ENCODE measurements at regions not wholly inside any gene's neighbourhood (a gene's known extent, or its start where the extent isn't known, plus 50 kb on each side); places are given as distances from the start of the nearest gene placed in this dataset.

- no peak overlapping the region for H2BK5ac ChIP-seq (ENCODE audit: low read depth, low read length, poor library complexity)
- H3K27me3 ChIP-seq (ENCODE audit: insufficient read depth, low read length): no peaks in the 10 kb centered on the region
- no peaks in the 10 kb centered on the region for H3K4me1 ChIP-seq (ENCODE audit: control insufficient read depth in 1 of 2, insufficient read depth in 2 of 2, low read length in 2 of 2)
- no peak overlapping the region for H3K23ac ChIP-seq (ENCODE audit: low read length)
- H4K91ac ChIP-seq (ENCODE audit: low read depth, low read length): no peak overlapping the region
- H4K8ac ChIP-seq (ENCODE audit: low read depth, low read length): no peak overlapping the region
- no peaks in the 10 kb centered on the region for H3K36me3 ChIP-seq (ENCODE audit: control insufficient read depth in 1 of 2, insufficient read depth in 2 of 2, low read length in 2 of 2)
- H3K4ac ChIP-seq (ENCODE audit: low read depth, low read length): no peak overlapping the region
- no peak overlapping the region for H2AFZ ChIP-seq (ENCODE audit: insufficient read depth, low read length, poor library complexity)
- no peak overlapping the region for H3K14ac ChIP-seq (ENCODE audit: low read length)
- no peak overlapping the region for H2AK5ac ChIP-seq (ENCODE audit: low read length)
- no peak overlapping the region for H3K4me3 ChIP-seq (ENCODE audit: low read depth, low read length)
- no peaks in the 10 kb centered on the region for H3K9me3 ChIP-seq (ENCODE audit: insufficient read depth, low read depth, low read length)
- H3K27ac ChIP-seq (ENCODE audit: low read depth, low read length): no peak overlapping the region
- no peaks in the 10 kb centered on the region for H3K79me2 ChIP-seq (ENCODE audit: control insufficient read depth, insufficient read depth, low read length, poor library complexity)
- no peak overlapping the region for H3K9ac ChIP-seq (ENCODE audit: low read length)
- H3K79me1 ChIP-seq (ENCODE audit: low read length): no peaks in the 10 kb centered on the region
- H3K4me2 ChIP-seq (ENCODE audit: low read length): no peak overlapping the region
- no peak overlapping the region for H3K18ac ChIP-seq (ENCODE audit: low read length)
- no peak for DNase-seq
- no peak overlapping the region for H2BK12ac ChIP-seq (ENCODE audit: low read length)
- H4K12ac ChIP-seq (ENCODE audit: low read depth, low read length): no peak overlapping the region
- no peak overlapping the region for H2BK120ac ChIP-seq (ENCODE audit: insufficient read depth, low read length, poor library complexity)
Measured at GRCh38 chr3:148451969-148452368, 245.7 kb upstream of the AGTR1 start.

GRCh38 chr3:148453781-148454191 lies 243.9 kb upstream of the AGTR1 start:
- H3K23ac ChIP-seq (ENCODE audit: low read length): no peak overlapping the region
- H3K27ac ChIP-seq (ENCODE audit: low read depth, low read length): no peak overlapping the region
- H3K4me1 ChIP-seq (ENCODE audit: control insufficient read depth in 1 of 2, insufficient read depth in 2 of 2, low read length in 2 of 2): no peaks in the 10 kb centered on the region
- H2AK5ac ChIP-seq (ENCODE audit: low read length): no peak overlapping the region
- no peak overlapping the region for H3K14ac ChIP-seq (ENCODE audit: low read length)
- no peaks in the 10 kb centered on the region for H3K79me1 ChIP-seq (ENCODE audit: low read length)
- no peaks in the 10 kb centered on the region for H3K27me3 ChIP-seq (ENCODE audit: insufficient read depth, low read length)
- DNase-seq: no peak
- H3K9me3 ChIP-seq (ENCODE audit: insufficient read depth, low read depth, low read length): no peaks in the 10 kb centered on the region
- no peak overlapping the region for H3K9ac ChIP-seq (ENCODE audit: low read length)
- H2BK5ac ChIP-seq (ENCODE audit: low read depth, low read length, poor library complexity): no peak overlapping the region
- no peak overlapping the region for H3K4me3 ChIP-seq (ENCODE audit: low read depth, low read length)
- H4K8ac ChIP-seq (ENCODE audit: low read depth, low read length): no peak overlapping the region
- H3K18ac ChIP-seq (ENCODE audit: low read length): no peak overlapping the region
- no peak overlapping the region for H2AFZ ChIP-seq (ENCODE audit: insufficient read depth, low read length, poor library complexity)
- no peaks in the 10 kb centered on the region for H3K36me3 ChIP-seq (ENCODE audit: control insufficient read depth in 1 of 2, insufficient read depth in 2 of 2, low read length in 2 of 2)
- H2BK12ac ChIP-seq (ENCODE audit: low read length): no peak overlapping the region
- no peak overlapping the region for H4K91ac ChIP-seq (ENCODE audit: low read depth, low read length)
- H3K4ac ChIP-seq (ENCODE audit: low read depth, low read length): no peak overlapping the region
- H2BK120ac ChIP-seq (ENCODE audit: insufficient read depth, low read length, poor library complexity): no peak overlapping the region
- WGBS (ENCODE audit: extremely low coverage, insufficient coverage, insufficient read length): no CpG with 5 or more reads among the region's 3 CpGs
- H3K4me2 ChIP-seq (ENCODE audit: low read length): no peak overlapping the region
- H4K12ac ChIP-seq (ENCODE audit: low read depth, low read length): no peak overlapping the region
- H3K79me2 ChIP-seq (ENCODE audit: control insufficient read depth, insufficient read depth, low read length, poor library complexity): no peaks in the 10 kb centered on the region

GRCh38 chr3:148455098-148455497 lies 242.6 kb upstream of the AGTR1 start:
- Histone ChIP-seq H2AFZ (ENCODE audit: insufficient read depth, low read length, poor library complexity) (no peak overlapping the region), H3K4me2 (ENCODE audit: low read length) (no peak overlapping the region), H3K4me1 (ENCODE audit: control insufficient read depth in 1 of 2, insufficient read depth in 2 of 2, low read length in 2 of 2) (no peaks in the 10 kb centered on the region), H3K4me3 (ENCODE audit: low read depth, low read length) (no peak overlapping the region), H3K9ac (ENCODE audit: low read length) (no peak overlapping the region), H3K4ac (ENCODE audit: low read depth, low read length) (no peak overlapping the region), H3K23ac (ENCODE audit: low read length) (no peak overlapping the region), H3K14ac (ENCODE audit: low read length) (no peak overlapping the region), H3K9me3 (ENCODE audit: insufficient read depth, low read depth, low read length) (no peaks in the 10 kb centered on the region), H3K79me2 (ENCODE audit: control insufficient read depth, insufficient read depth, low read length, poor library complexity) (no peaks in the 10 kb centered on the region), H2BK5ac (ENCODE audit: low read depth, low read length, poor library complexity) (no peak overlapping the region), H4K8ac (ENCODE audit: low read depth, low read length) (no peak overlapping the region), H3K27ac (ENCODE audit: low read depth, low read length) (no peak overlapping the region), H3K36me3 (ENCODE audit: control insufficient read depth in 1 of 2, insufficient read depth in 2 of 2, low read length in 2 of 2) (no peaks in the 10 kb centered on the region), H4K12ac (ENCODE audit: low read depth, low read length) (no peak overlapping the region), H3K18ac (ENCODE audit: low read length) (no peak overlapping the region), H4K91ac (ENCODE audit: low read depth, low read length) (no peak overlapping the region), H2BK120ac (ENCODE audit: insufficient read depth, low read length, poor library complexity) (no peak overlapping the region), H2AK5ac (ENCODE audit: low read length) (no peak overlapping the region), H3K27me3 (ENCODE audit: insufficient read depth, low read length) (no peaks in the 10 kb centered on the region), H3K79me1 (ENCODE audit: low read length) (no peaks in the 10 kb centered on the region), H2BK12ac (ENCODE audit: low read length) (no peak overlapping the region)
- WGBS (ENCODE audit: extremely low coverage, insufficient coverage, insufficient read length): no CpG with 5 or more reads among the region's 4 CpGs
- DNase-seq: no peak

- Histone ChIP-seq H2AK5ac (ENCODE audit: low read length) (no peak overlapping the region), H4K12ac (ENCODE audit: low read depth, low read length) (no peak overlapping the region), H3K18ac (ENCODE audit: low read length) (no peak overlapping the region), H3K27me3 (ENCODE audit: insufficient read depth, low read length) (no peaks in the 10 kb centered on the region), H3K23ac (ENCODE audit: low read length) (no peak overlapping the region), H4K8ac (ENCODE audit: low read depth, low read length) (no peak overlapping the region), H2BK5ac (ENCODE audit: low read depth, low read length, poor library complexity) (no peak overlapping the region), H3K27ac (ENCODE audit: low read depth, low read length) (no peak overlapping the region), H3K4me2 (ENCODE audit: low read length) (no peak overlapping the region), H3K79me1 (ENCODE audit: low read length) (no peaks in the 10 kb centered on the region), H3K9me3 (ENCODE audit: insufficient read depth, low read depth, low read length) (no peaks in the 10 kb centered on the region), H3K9ac (ENCODE audit: low read length) (no peak overlapping the region), H3K4me3 (ENCODE audit: low read depth, low read length) (no peak overlapping the region), H3K14ac (ENCODE audit: low read length) (no peak overlapping the region), H3K36me3 (ENCODE audit: control insufficient read depth in 1 of 2, insufficient read depth in 2 of 2, low read length in 2 of 2) (no peaks in the 10 kb centered on the region), H3K4me1 (ENCODE audit: control insufficient read depth in 1 of 2, insufficient read depth in 2 of 2, low read length in 2 of 2) (no peaks in the 10 kb centered on the region), H2AFZ (ENCODE audit: insufficient read depth, low read length, poor library complexity) (no peak overlapping the region), H2BK120ac (ENCODE audit: insufficient read depth, low read length, poor library complexity) (no peak overlapping the region), H3K79me2 (ENCODE audit: control insufficient read depth, insufficient read depth, low read length, poor library complexity) (no peaks in the 10 kb centered on the region), H3K4ac (ENCODE audit: low read depth, low read length) (no peak overlapping the region), H4K91ac (ENCODE audit: low read depth, low read length) (no peak overlapping the region), H2BK12ac (ENCODE audit: low read length) (no peak overlapping the region)
- no CpG with 5 or more reads among the region's 1 CpG for WGBS (ENCODE audit: extremely low coverage, insufficient coverage, insufficient read length)
- DNase-seq: no peak
Measured at GRCh38 chr3:148457886-148458285, 239.8 kb upstream of the AGTR1 start.

Measured in trophoblast cell (in vitro differentiated cells and primary cell).